ENCODE measurements at regions not wholly inside any gene's neighbourhood (a gene's known extent, or its start where the extent isn't known, plus 50 kb on each side); places are given as distances from the start of the nearest gene placed in this dataset.
"Not testable (repeated sequence)": the region's sequence is repeated elsewhere in the genome, so short reads cannot be mapped to it uniquely, and the experiment has no call there.

- Histone ChIP-seq H3K4me3 (ENCODE audit: low read length) (no peak overlapping the region), H3K9me3 (ENCODE audit: control insufficient read depth, insufficient read depth, low read length) (no peaks in the 10 kb centered on the region), H3K4me2 (ENCODE audit: low read length) (no peak overlapping the region), H3K27me3 (ENCODE audit: control insufficient read depth, low read length) (no peaks in the 10 kb centered on the region; the same call in none of the 2 replicates), H4K20me1 (ENCODE audit: control insufficient read depth, insufficient read depth, low read depth, low read length) (no peaks in the 10 kb centered on the region), H3F3A (ENCODE audit: control insufficient read depth, insufficient read depth) (no peaks in the 10 kb centered on the region), H3K4me1 (ENCODE audit: control insufficient read depth, low read length) (no peaks in the 10 kb centered on the region), H3K27ac (ENCODE audit: low read depth, low read length) (no peak overlapping the region), H3K79me2 (ENCODE audit: control insufficient read depth, low read length) (no peaks in the 10 kb centered on the region), H3K36me3 (ENCODE audit: control insufficient read depth, low read length) (no peaks in the 10 kb centered on the region), H3K9me2 (replicated peaks; ENCODE audit: control insufficient read depth, low read length) (no peaks in the 10 kb centered on the region)
- TF ChIP-seq CTCF (IDR thresholded peaks at IDR 0.05; ENCODE audit: low read depth, low read length, poor library complexity, severe bottlenecking) = no peak
These were observed 53.3 kb downstream of the SOD2 start for GRCh38 chr6:159639721-159640120.

DNA sequence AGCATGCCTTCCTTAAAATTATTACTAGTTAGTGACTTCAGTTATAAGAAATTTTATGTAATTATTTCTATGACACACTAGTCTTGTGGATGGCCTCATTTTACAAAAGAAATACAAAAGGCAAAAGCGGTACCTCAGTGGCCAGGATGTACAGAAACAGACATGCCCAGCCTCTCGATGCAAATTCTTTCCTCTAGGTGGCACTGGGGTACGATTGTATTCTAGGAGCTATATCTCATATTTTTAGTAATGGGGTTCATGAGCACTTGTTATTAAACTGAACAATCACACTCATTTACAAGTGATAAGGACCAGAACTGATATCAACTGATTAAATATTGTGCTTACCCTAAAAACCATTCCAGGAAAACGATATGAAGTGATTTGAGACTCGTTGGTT lies 59.8 kb downstream of the SOD2 start:
- TF ChIP-seq CTCF (IDR thresholded peaks at IDR 0.05; ENCODE audit: low read depth, low read length, poor library complexity, severe bottlenecking) (peak; percentile 69), EZH2phosphoT487 (IDR thresholded peaks at IDR 0.05; ENCODE audit: borderline replicate concordance, low read length) (no peak)
- no peak overlapping the region for H3K4me3 ChIP-seq (ENCODE audit: low read length)

DNA sequence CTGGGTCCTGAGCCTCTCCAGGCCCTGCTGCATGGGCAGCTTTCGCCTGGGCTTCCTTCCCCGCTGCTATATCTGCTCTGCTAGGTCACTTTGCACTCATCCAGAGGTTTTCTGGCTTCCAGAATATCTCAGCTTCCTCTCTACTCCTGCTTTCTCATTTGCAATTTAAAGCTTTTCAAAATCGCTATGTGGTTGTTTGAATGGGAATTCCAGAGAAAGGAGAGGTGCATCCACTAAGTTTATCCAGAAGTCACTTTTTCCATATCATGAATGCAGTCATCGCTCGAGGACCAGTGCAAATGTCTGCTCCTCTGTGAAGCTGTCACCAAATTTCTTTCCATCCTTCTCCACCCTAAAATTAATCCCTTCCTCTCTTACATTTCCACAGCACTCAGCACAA lies 61.2 kb downstream of the SOD2 start:
- Histone ChIP-seq H3K4me2 (ENCODE audit: low read length) (no peak overlapping the region), H3F3A (ENCODE audit: control insufficient read depth, insufficient read depth) (no peaks in the 10 kb centered on the region), H4K20me1 (ENCODE audit: control insufficient read depth, insufficient read depth, low read depth, low read length) (no peaks in the 10 kb centered on the region), H3K9me3 (ENCODE audit: control insufficient read depth, insufficient read depth, low read length) (no peaks in the 10 kb centered on the region), H3K36me3 (ENCODE audit: control insufficient read depth, low read length) (no peaks in the 10 kb centered on the region), H3K27ac (ENCODE audit: low read depth, low read length) (no peak overlapping the region), H3K79me2 (ENCODE audit: control insufficient read depth, low read length) (no peaks in the 10 kb centered on the region), H3K9me2 (replicated peaks; ENCODE audit: control insufficient read depth, low read length) (no peaks in the 10 kb centered on the region), H3K4me1 (ENCODE audit: control insufficient read depth, low read length) (no peaks in the 10 kb centered on the region), H3K4me3 (ENCODE audit: low read length) (no peak overlapping the region), H3K27me3 (ENCODE audit: control insufficient read depth, low read length) (no peaks in the 10 kb centered on the region)
- TF ChIP-seq CTCF (IDR thresholded peaks at IDR 0.05; ENCODE audit: low read depth, low read length, poor library complexity, severe bottlenecking) (no peak), EZH2phosphoT487 (IDR thresholded peaks at IDR 0.05; ENCODE audit: borderline replicate concordance, low read length) (no peak)

More for the DNA sequence above, 59.8 kb downstream of the SOD2 start:
- Histone ChIP-seq H3K36me3 (ENCODE audit: control insufficient read depth, low read length) (no peaks in the 10 kb centered on the region), H3F3A (ENCODE audit: control insufficient read depth, insufficient read depth) (no peaks in the 10 kb centered on the region), H3K4me1 (ENCODE audit: control insufficient read depth, low read length) (no peaks in the 10 kb centered on the region), H3K9me3 (ENCODE audit: control insufficient read depth, insufficient read depth, low read length) (no peaks in the 10 kb centered on the region), H3K4me2 (ENCODE audit: low read length) (no peak overlapping the region), H3K9me2 (replicated peaks; ENCODE audit: control insufficient read depth, low read length) (no peaks in the 10 kb centered on the region), H4K20me1 (ENCODE audit: control insufficient read depth, insufficient read depth, low read depth, low read length) (no peaks in the 10 kb centered on the region), H3K27me3 (ENCODE audit: control insufficient read depth, low read length) (no peaks in the 10 kb centered on the region), H3K27ac (ENCODE audit: low read depth, low read length) (no peak overlapping the region), H3K79me2 (ENCODE audit: control insufficient read depth, low read length) (no peaks in the 10 kb centered on the region)

- H3K9me2 ChIP-seq (replicated peaks; ENCODE audit: control insufficient read depth, low read length) = no peaks in the 10 kb centered on the region
- H4K20me1 ChIP-seq (ENCODE audit: control insufficient read depth, insufficient read depth, low read depth, low read length) = no peaks in the 10 kb centered on the region
- H3K4me1 ChIP-seq (ENCODE audit: control insufficient read depth, low read length) = no peaks in the 10 kb centered on the region
- no peaks in the 10 kb centered on the region for H3K79me2 ChIP-seq (ENCODE audit: control insufficient read depth, low read length)
- H3K9me3 ChIP-seq (ENCODE audit: control insufficient read depth, insufficient read depth, low read length) = no peaks in the 10 kb centered on the region
- H3K4me3 ChIP-seq (ENCODE audit: low read length) = no peak overlapping the region
- no peak for TF ChIP-seq CTCF (IDR thresholded peaks at IDR 0.05; ENCODE audit: low read depth, low read length, poor library complexity, severe bottlenecking)
- TF ChIP-seq EZH2phosphoT487 (IDR thresholded peaks at IDR 0.05; ENCODE audit: borderline replicate concordance, low read length) = no peak
- H3F3A ChIP-seq (ENCODE audit: control insufficient read depth, insufficient read depth) = no peaks in the 10 kb centered on the region
- H3K27me3 ChIP-seq (ENCODE audit: control insufficient read depth, low read length) = no peaks in the 10 kb centered on the region
- no peak overlapping the region for H3K27ac ChIP-seq (ENCODE audit: low read depth, low read length)
- no peak overlapping the region for H3K4me2 ChIP-seq (ENCODE audit: low read length)
- H3K36me3 ChIP-seq (ENCODE audit: control insufficient read depth, low read length) = no peaks in the 10 kb centered on the region
These were observed 65.1 kb downstream of the SOD2 start for GRCh38 chr6:159627939-159628338.

DNA sequence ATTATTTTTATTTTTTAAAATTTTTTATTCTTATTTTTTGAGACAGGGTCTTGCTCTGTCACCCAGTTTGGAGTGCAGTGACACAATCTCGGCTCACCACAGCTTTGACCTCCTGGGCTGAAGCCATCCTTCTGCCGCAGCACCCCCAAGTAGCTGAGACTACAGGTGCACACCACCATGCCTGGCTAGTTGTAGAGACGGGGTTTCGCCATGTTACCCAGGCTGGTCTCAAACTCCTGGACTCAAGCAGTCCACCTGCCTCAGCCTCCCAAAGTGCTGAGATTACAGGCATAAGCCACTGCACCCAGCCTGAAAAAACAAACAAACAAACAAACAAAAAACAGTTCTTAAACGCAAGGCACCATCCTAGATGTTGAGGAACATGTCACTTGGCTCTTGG lies 66.5 kb downstream of the SOD2 start:
- H3K9me3 ChIP-seq (ENCODE audit: control insufficient read depth, insufficient read depth, low read length) = not testable (repeated sequence)

More for the DNA sequence above, 66.5 kb downstream of the SOD2 start:
- not testable (repeated sequence) for H3K9me2 ChIP-seq (replicated peaks; ENCODE audit: control insufficient read depth, low read length); H3K4me1 ChIP-seq (ENCODE audit: control insufficient read depth, low read length); H3K27ac ChIP-seq (ENCODE audit: low read depth, low read length); H3K79me2 ChIP-seq (ENCODE audit: control insufficient read depth, low read length); H3F3A ChIP-seq (ENCODE audit: control insufficient read depth, insufficient read depth); H3K4me3 ChIP-seq (ENCODE audit: low read length); H3K36me3 ChIP-seq (ENCODE audit: control insufficient read depth, low read length); H3K27me3 ChIP-seq (ENCODE audit: control insufficient read depth, low read length); H4K20me1 ChIP-seq (ENCODE audit: control insufficient read depth, insufficient read depth, low read depth, low read length); H3K4me2 ChIP-seq (ENCODE audit: low read length)
